K562 (cell line): ENCODE measurements at regions not wholly inside any gene's neighbourhood (a gene's known extent, or its start where the extent isn't known, plus 50 kb on each side); places are given as distances from the start of the nearest gene placed in this dataset.

Experiments used
- BRF2 ChIP-seq: IDR thresholded peaks from 3 replicates; pipeline ENCODE4 v1.6.1; 2011; ENCODE audit warnings: borderline replicate concordance, mild to moderate bottlenecking; ENCODE audit not compliant: insufficient read length, insufficient read depth
- DNMT1 ChIP-seq: fragments of 450-650 bp; IDR thresholded peaks from 2 replicates; pipeline ENCODE4 v1.6.1; 2016; ENCODE audit warnings: antibody characterized with exemption, mild to moderate bottlenecking
- E2F4 ChIP-seq: sonication (generic); formaldehyde crosslinking; IDR thresholded peaks from 2 replicates; pipeline ENCODE4 v1.8.0; 2022; ENCODE audit warnings: mild to moderate bottlenecking, low read depth, missing genetic modification reagents
- ELF4 ChIP-seq: fragments of 450-650 bp; formaldehyde crosslinking; IDR thresholded peaks from 2 replicates; pipeline ENCODE4 v1.4.0; 2022; ENCODE audit warnings: missing genetic modification characterization
- FOS ChIP-seq: IDR thresholded peaks from 3 replicates; pipeline ENCODE4 v1.6.1; 2011; ENCODE audit not compliant: insufficient read length; ENCODE audit errors: extremely low read depth
- FOXJ3 ChIP-seq: sonication (generic); formaldehyde crosslinking; IDR thresholded peaks from 2 replicates; pipeline ENCODE4 v1.4.0; 2020; ENCODE audit warnings: mild to moderate bottlenecking, missing genetic modification reagents
- MAFK ChIP-seq: IDR thresholded peaks from 2 replicates; pipeline ENCODE4 v1.6.1; 2011; ENCODE audit warnings: low read length, improper control_type of control experiment
- PBX2 ChIP-seq, 2 experiments: IDR thresholded peaks in 1 of 2; conservative IDR thresholded peaks in 1 of 2; 2 replicates each; pipeline ENCODE4 v1.6.1; 2016; ENCODE audit warnings: low read depth in 2 of 2, mild to moderate bottlenecking in 1 of 2, missing compliant biosample characterization in 1 of 2, missing genetic modification characterization in 1 of 2, moderate library complexity in 1 of 2
- PCBP2 ChIP-seq: fragments of 200-400 bp; formaldehyde crosslinking; IDR thresholded peaks from 2 replicates; pipeline ENCODE4 v1.6.1; 2018; ENCODE audit warnings: low read length, low read depth, mild to moderate bottlenecking, moderate library complexity; ENCODE audit not compliant: poor library complexity, severe bottlenecking
- POLR2A ChIP-seq: fragments of 450-650 bp; conservative IDR thresholded peaks from 2 replicates; pipeline ENCODE4 v1.6.1; 2016
- RFX7 ChIP-seq: fragments of 250-450 bp; sonication (Bioruptor Pico); IDR thresholded peaks from 2 replicates; pipeline ENCODE4 v1.5.1; 2021; ENCODE audit warnings: mild to moderate bottlenecking
- SMARCA4 ChIP-seq: fragments of 450-650 bp; IDR thresholded peaks from 2 replicates; pipeline ENCODE4 v1.6.1; 2016
- TEAD1 ChIP-seq, 2 experiments: fragments of 450-650 bp in 1 of 2; sonication (generic) in 1 of 2; formaldehyde crosslinking; IDR thresholded peaks; 2 replicates each; pipeline versions ENCODE4 v1.4.0 to v1.8.0; 2020 to 2022; ENCODE audit warnings: mild to moderate bottlenecking in 2 of 2, missing genetic modification reagents in 1 of 2
- THRAP3 ChIP-seq: fragments of 450-650 bp; IDR thresholded peaks from 2 replicates; pipeline ENCODE4 v1.6.1; 2016; ENCODE audit warnings: mild to moderate bottlenecking, inconsistent platforms, borderline replicate concordance
- ZFP1 ChIP-seq: fragments of 450-650 bp; formaldehyde crosslinking; IDR thresholded peaks from 2 replicates; pipeline ENCODE4 v1.4.0; 2020; ENCODE audit warnings: mild to moderate bottlenecking, mixed read lengths
- ZFP30 ChIP-seq: fragments of 250-450 bp; sonication (Bioruptor Pico); IDR thresholded peaks from 2 replicates; pipeline ENCODE4 v1.8.0; 2022; ENCODE audit warnings: moderate library complexity, mild to moderate bottlenecking, inconsistent platforms, borderline replicate concordance
- ZFP36 ChIP-seq: fragments of 150-350 bp; IDR thresholded peaks from 2 replicates; pipeline ENCODE4 v1.6.1; 2018; ENCODE audit warnings: low read length, low read depth; ENCODE audit not compliant: partially characterized antibody
- ZNF592 ChIP-seq: fragments of 450-650 bp; IDR thresholded peaks from 2 replicates; pipeline ENCODE4 v1.6.1; 2017; ENCODE audit warnings: antibody characterized with exemption, mild to moderate bottlenecking

- TF ChIP-seq BRF2 = no peak
- no peak for TF ChIP-seq ZFP1 (CRISPR knock-in tag)
- TF ChIP-seq DNMT1 = no peak
- TF ChIP-seq PBX2 (CRISPR knock-in tag; IDR thresholded peaks at IDR 0.05; ENCODE audit: low read depth) = no peak
- TF ChIP-seq PBX2 (tag; conservative IDR thresholded peaks at IDR 0.05; ENCODE audit: low read depth) = peak; percentile 48
- TF ChIP-seq TEAD1 (CRISPR knock-in tag; IDR thresholded peaks at IDR 0.05) = no peak
- no peak for TF ChIP-seq ELF4 (CRISPR knock-in tag)
- no peak for TF ChIP-seq ZNF592
- no peak for TF ChIP-seq ZFP30 (CRISPR knock-in tag)
- no peak for TF ChIP-seq PCBP2
- no peak for TF ChIP-seq MAFK
- TF ChIP-seq ZFP36 = peak; percentile 64
- TF ChIP-seq SMARCA4 = no peak
- no peak for TF ChIP-seq POLR2A
- TF ChIP-seq THRAP3 = no peak
- no peak for TF ChIP-seq RFX7
- no peak for TF ChIP-seq E2F4 (CRISPR knock-in tag)
- no peak for TF ChIP-seq FOXJ3 (CRISPR knock-in tag)
- no peak for TF ChIP-seq FOS
Observed at GRCh38 chrX:40168480-40169011, 70.8 kb upstream of the BCOR start (continued).
